GM18520 (cell line): ENCODE measurements at regions not wholly inside any gene's neighbourhood (a gene's known extent, or its start where the extent isn't known, plus 50 kb on each side); places are given as distances from the start of the nearest gene placed in this dataset.
A peak's percentile ranks its signal among the peaks of the same experiment; 100 is the strongest.

ENCODE experiments used
- ATAC-seq: cut with Tn5 transposase; IDR thresholded peaks from one replicate; pipeline ENCODE4 v1.9.1; 2021; ENCODE audit not compliant: unreplicated experiment

GRCh38 chr11:27861706-27862430 is 161.6 kb upstream of the BDNF start:
- ATAC-seq, result no peak

DNA sequence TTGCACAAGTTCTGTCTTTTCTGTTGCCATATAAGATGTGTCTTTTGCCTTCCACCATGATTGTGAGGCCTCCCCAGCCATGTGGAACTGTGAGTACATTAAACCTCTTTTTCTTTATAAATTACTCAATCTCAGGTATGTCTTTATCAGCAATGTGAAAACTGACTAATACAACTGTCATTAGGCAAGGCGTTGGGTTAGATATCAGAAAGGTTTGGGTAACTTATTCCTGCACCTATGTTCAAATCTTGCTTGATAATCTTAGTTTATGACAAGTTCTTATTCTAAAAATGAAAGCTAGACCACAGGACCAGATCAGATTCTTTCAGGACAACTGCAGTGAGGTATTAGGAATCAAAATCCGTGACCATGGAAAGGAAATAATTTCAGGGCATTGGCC is 160.6 kb upstream of the BDNF start:
- no peak for ATAC-seq

DNA sequence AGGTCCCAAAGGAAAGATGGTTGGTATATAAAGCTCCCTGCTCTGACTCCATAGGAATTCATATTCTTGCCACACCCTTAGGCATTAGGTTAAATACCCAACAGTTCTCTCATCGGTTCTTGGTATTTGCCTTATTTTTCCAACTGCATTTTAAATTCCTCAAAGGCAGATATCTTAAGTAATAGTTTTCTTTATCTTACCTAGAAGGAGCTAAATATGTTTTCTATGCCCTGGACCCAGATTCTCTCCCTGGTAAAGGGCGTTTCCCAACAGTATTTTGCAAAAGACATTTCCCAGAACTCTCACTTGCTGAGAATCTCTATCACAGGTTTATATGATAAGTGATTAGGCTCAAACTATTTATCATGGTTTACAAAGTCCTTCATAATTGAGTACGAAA is 158.6 kb upstream of the BDNF start:
- ATAC-seq, result no peak

- ATAC-seq, result no peak
Observed at GRCh38 chr11:27857588-27857987, 157.3 kb upstream of the BDNF start.

GRCh38 chr11:27857014-27857413 is 156.8 kb upstream of the BDNF start:
- peak; percentile 39 for ATAC-seq

DNA sequence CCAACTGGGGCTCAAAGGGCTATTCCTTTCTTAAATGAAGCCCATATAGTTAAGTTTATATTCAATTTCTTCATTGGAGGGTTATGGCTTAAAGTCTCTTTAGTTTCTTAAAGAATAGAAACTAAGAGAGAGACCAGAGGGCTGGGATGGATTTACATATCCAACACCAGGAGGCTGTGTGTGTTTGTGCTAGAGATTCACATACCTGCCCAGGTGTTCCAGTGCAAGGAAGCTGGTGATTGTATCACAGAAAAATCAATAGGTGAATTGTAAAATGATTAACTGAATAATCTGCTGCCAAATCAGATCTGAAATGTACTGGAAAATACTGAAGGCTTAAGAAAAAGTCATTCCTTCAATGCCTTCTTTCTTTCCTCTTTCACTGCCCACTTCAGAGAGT is 148.2 kb upstream of the BDNF start:
- ATAC-seq, result no peak

DNA sequence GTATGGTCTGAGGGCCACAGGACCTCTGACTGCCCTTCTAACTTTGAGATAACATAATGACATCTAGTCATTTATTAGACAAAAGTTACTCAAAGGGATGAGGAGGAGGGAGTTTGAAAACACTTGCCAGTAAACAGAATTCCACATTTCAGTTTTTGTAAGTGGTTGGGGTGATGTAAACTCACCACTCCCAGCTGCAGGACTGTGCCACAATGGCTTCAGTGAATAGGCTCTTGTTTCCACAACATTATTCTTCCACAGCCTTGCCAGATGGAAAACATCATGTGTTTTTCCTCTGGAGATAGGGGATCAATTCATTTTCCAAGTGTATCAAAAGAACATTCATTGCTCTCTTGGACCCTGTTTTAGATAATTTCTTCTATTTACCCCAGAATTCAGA is 147.2 kb upstream of the BDNF start:
- ATAC-seq, result no peak

GRCh38 chr11:27842290-27842689 is 142.0 kb upstream of the BDNF start:
- peak; percentile 33 for ATAC-seq

GRCh38 chr11:27841023-27841422 is 140.8 kb upstream of the BDNF start:
- no peak for ATAC-seq

DNA sequence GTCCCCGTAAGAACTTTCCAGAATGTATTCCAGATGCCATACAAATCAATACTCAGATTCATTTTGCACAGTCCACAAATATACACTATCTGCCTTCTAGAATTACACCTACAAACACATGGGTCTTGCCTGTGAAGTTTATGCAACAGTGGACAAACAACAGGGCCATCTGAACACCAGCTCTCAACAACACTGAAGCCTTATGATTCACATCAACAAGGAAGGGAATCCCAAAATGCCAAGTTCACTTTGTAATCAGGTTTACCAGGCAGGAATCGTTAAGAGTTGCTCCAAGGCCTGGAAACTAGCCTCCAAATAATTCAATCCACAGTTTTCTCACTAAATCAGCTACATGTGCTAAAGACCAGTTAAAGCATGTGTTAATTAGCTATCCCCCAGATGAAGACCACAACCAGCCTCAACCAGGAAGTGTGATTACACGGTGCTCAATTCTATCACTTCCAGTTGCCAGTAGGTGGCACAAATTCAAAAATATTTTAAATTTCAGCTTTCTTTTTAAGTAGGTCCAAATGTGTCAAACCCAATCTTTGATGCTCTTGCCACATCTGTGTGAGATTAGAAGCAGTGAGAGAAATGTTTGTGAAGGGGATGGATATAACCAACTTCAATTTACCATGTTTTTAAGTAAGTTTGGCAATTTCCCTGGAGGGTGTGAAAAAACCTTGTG is 139.1 kb upstream of the BDNF start:
- no peak for ATAC-seq

- no peak for ATAC-seq
Observed at GRCh38 chr11:27838674-27839073, 138.4 kb upstream of the BDNF start.

DNA sequence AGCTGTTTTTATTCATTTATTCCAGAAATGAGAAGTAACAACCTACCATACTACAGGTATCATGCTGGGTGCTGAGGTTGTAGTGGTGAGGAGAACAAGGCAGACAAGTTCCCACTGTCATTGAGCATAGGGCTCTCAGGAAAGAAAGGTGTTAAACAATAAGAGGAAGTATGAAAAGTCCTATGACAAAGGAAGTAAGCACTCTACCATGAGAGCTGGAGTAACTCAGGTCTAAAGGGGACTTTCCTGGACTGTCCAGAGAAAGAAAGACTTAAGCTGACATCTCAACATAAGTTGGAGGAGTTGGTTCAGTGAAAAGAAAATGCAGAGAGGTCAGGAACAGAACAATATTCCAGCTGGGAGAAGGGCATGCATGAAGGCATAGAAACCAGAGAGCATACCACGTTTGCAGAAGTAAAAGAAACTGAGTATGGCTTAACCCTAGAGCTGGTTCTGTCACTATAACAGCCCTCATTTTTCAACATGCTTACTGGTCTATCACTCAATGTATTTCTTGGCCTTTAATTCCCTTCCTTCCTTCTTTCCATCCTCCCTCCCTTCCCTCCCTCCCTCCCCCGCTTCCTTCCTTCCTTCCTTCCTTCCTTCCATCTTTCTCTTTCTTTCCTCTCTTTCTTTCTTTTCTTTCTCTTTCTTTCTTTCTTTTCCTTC is 137.8 kb upstream of the BDNF start:
- ATAC-seq, result peak; percentile 84

DNA sequence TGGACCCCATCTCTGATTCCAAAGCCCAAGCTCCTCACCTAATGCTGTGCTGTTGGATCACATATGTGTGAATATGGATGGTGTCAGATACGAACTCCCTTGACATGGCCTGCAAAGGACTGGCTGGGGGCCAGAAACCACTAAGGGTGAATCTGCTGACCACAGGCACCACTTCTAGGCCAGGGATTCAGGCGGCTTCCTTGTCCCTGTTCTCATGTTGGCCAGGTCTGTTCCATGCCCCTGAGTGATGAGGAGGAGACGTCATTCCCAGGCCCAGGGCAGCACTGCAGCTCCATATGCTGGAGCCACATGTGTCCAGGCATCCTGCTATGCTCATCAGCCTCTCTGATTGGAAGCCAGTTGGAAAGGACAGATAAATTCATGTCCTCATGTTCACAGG is 130.0 kb upstream of the BDNF start:
- no peak for ATAC-seq

GRCh38 chr11:27820249-27820648 is 120.0 kb upstream of the BDNF start:
- ATAC-seq, result no peak

DNA sequence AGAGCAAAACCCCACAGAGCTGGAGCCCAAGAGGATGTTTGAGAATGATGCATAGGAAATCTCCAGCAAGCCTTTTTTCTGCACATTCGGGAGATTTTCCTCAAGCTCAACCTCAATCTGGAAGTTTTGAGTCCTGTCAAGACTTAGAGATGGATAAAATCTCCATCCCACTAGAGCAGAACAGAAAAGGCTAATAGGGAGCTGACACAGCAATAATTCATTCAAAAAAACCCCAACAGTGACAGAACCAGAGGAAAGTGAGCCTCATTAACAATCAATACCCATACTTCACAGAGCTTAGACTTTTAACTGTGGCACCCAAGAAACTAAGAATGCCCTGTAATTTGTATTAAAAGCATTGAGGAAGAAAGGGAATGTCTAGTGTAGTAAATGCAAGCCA is 115.9 kb upstream of the BDNF start:
- no peak for ATAC-seq

DNA sequence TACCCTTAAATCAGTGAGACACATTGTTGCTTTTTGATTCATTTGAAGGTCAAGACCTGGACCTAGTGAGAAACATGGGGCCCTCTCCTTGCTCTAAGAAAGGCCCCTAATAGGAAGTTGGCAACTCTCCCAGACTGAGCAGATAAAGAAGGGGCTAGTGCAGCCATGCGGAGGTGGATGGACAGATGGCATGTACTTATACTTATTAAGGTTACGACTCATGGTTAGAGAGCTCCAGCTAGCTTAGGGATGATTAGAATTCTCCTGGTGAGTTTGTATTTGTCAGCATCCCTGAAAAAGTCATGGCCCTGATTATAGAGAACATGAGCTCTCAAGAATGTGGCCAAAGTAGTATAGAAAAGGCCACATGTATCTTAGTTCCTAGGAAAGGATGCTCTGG is 112.1 kb upstream of the BDNF start:
- ATAC-seq, result no peak

GRCh38 chr11:27807596-27807995 is 107.3 kb upstream of the BDNF start:
- ATAC-seq, result no peak

DNA sequence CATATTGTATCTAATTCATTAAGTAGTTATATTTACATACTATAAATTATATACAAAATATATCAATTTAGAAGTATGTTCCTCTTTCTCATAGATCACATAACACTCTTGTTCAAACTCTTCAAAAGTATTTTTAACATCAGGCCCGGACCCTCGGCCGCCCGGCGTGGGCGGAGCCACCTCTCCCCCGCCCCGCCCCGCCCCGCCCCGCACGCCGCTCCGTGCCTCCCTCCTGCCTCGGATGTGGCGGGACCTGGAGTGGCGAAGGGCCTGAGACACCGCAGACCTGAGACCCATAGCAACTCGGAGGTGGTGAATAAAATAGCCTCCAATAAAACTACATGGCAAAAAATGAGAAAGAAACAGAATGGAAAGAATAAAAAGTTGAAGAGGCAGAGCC is 105.9 kb upstream of the BDNF start:
- ATAC-seq, result no peak

- no peak for ATAC-seq
Observed at GRCh38 chr11:27795955-27796861, 96.0 kb upstream of the BDNF start.

DNA sequence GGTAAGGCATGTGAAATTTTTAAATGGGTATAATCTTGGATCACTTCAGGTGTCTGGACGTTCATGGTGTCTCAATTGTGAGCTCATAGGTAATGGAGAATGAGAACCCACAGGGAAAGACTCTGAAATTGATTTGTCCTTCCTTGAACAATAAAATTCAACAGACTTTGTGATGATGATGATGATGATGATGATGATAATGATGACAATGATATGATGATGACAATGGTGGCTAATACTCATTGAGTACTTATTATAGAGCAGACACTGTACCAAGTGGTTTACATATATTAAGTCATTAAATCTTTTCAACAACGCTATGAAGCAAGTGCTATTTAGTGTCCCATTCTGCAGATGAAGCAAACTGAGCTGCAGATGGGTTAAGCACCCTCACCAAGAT is 86.6 kb upstream of the BDNF start:
- no peak for ATAC-seq

- no peak for ATAC-seq
Observed at GRCh38 chr11:27786331-27786730, 86.1 kb upstream of the BDNF start.
